B cell (primary cell): ENCODE measurements at regions not wholly inside any gene's neighbourhood (a gene's known extent, or its start where the extent isn't known, plus 50 kb on each side); places are given as distances from the start of the nearest gene placed in this dataset.

Experiments used
- ATAC-seq: fragments of 200-7000 bp; cut with Tn5 transposase; one replicate; pipeline ENCODE4 v1.10.0; 2021; ENCODE audit warnings: low read depth, mild to moderate bottlenecking, moderate number of reproducible peaks, moderate library complexity
- CTCF ChIA-PET: fragments of 350-600 bp; sonication (Branson Sonifier 250); formaldehyde crosslinking; loops from one replicate; lab custom pipeline; 2021; ENCODE audit warnings: antibody characterized with exemption, inconsistent platforms; lab: Charles Lee
- POLR2A ChIA-PET: fragments of 350-600 bp; sonication (Branson Sonifier 250); formaldehyde crosslinking; loops from one replicate; lab custom pipeline; 2021; ENCODE audit warnings: antibody characterized with exemption; lab: Charles Lee
- DNase-seq: peaks from one replicate; pipeline ENCODE4 v3.0.0; 2013
- H2AFZ ChIP-seq: 2 replicates; pipeline ENCODE4 v1.6.1; 2012; ENCODE audit warnings: mild to moderate bottlenecking, low read depth, low read length; ENCODE audit not compliant: insufficient read depth, poor library complexity, severe bottlenecking
- H3K27ac ChIP-seq, 2 donors: 1 replicate in 1 of 2; 2 replicates in 1 of 2; pipeline ENCODE4 v1.5.1; 2012 to 2013; ENCODE audit warnings: low read length in 2 of 2, mild to moderate bottlenecking in 2 of 2, moderate library complexity in 1 of 2
- H3K27me3 ChIP-seq, 4 experiments: fragments of 200-600 bp in 1 of 4; sonication (generic) in 1 of 4; replicated peaks in 1 of 4; 1 replicate in 2 of 4; 2 replicates in 2 of 4; pipeline versions ENCODE4 v1.6.1 to v1.7.0; 2013 to 2016; ENCODE audit warnings: low read length in 3 of 4, mild to moderate bottlenecking in 2 of 4, mixed read lengths in 1 of 4, moderate library complexity in 1 of 4; ENCODE audit not compliant: insufficient read depth in 4 of 4, control insufficient read depth in 3 of 4; ENCODE audit errors: control extremely low read depth in 1 of 4
- H3K36me3 ChIP-seq, 2 experiments: replicated peaks in 1 of 2; 1 replicate in 1 of 2; 2 replicates in 1 of 2; pipeline versions ENCODE4 v1.6.1 to v1.7.1; 2013; ENCODE audit warnings: low read length in 1 of 2; ENCODE audit not compliant: insufficient read depth in 2 of 2, control insufficient read depth in 1 of 2; ENCODE audit errors: control extremely low read depth in 1 of 2, extremely low read depth in 1 of 2
- H3K4me1 ChIP-seq, 2 donors: fragments of 200-600 bp in 1 of 2; sonication (generic) in 1 of 2; 1 replicate in 1 of 2; 2 replicates in 1 of 2; pipeline versions ENCODE4 v1.5.1 to v1.6.1; 2013 to 2017; ENCODE audit warnings: low read length in 2 of 2; ENCODE audit not compliant: control insufficient read depth in 2 of 2, insufficient read depth in 2 of 2
- H3K4me2 ChIP-seq: replicated peaks from 2 replicates; pipeline ENCODE3; 2012; ENCODE audit warnings: mild to moderate bottlenecking, low read depth, low read length; ENCODE audit not compliant: poor library complexity, severe bottlenecking
- H3K4me3 ChIP-seq, 5 experiments: fragments of 200-600 bp in 1 of 5; sonication (generic) in 1 of 5; 1 replicate in 3 of 5; 2 replicates in 2 of 5; pipeline versions ENCODE4 v1.5.1 to v1.7.0; 2011 to 2016; ENCODE audit warnings: low read length in 4 of 5, mild to moderate bottlenecking in 4 of 5, low read depth in 2 of 5, control low read depth in 1 of 5, moderate library complexity in 1 of 5; ENCODE audit not compliant: insufficient read depth in 1 of 5; ENCODE audit errors: control extremely low read depth in 1 of 5, extremely low read depth in 1 of 5
- H3K79me2 ChIP-seq: fragments of 200-600 bp; sonication (generic); one replicate; pipeline ENCODE4 v1.6.0; 2016; ENCODE audit warnings: low read length; ENCODE audit not compliant: control insufficient read depth, insufficient read depth
- H3K9ac ChIP-seq: fragments of 200-600 bp; sonication (generic); 2 replicates; pipeline ENCODE4 v1.6.1; 2017; ENCODE audit warnings: mild to moderate bottlenecking, low read length, moderate library complexity
- H3K9me3 ChIP-seq, 3 donors: one replicate each; pipeline versions ENCODE4 v1.6.1 to v1.7.1; 2013; ENCODE audit warnings: low read length in 2 of 3; ENCODE audit not compliant: control insufficient read depth in 2 of 3, insufficient read depth in 1 of 3; ENCODE audit errors: control extremely low read depth in 1 of 3
- H4K20me1 ChIP-seq: 2 replicates; pipeline ENCODE4 v1.6.0; 2012; ENCODE audit warnings: mild to moderate bottlenecking, low read length; ENCODE audit not compliant: insufficient read depth, control insufficient read depth, poor library complexity, severe bottlenecking
- H3K27ac Mint-ChIP-seq: one replicate; pipeline ENCODE4 v1.8.0; 2021; ENCODE audit warnings: mixed read lengths
- H3K27me3 Mint-ChIP-seq: one replicate; pipeline ENCODE4 v1.8.0; 2021; ENCODE audit warnings: mixed read lengths
- H3K4me1 Mint-ChIP-seq: one replicate; pipeline ENCODE4 v1.8.0; 2021; ENCODE audit warnings: mixed read lengths
- H3K4me3 Mint-ChIP-seq: one replicate; pipeline ENCODE4 v1.8.0; 2021; ENCODE audit warnings: mixed read lengths
- H3K9me3 Mint-ChIP-seq: one replicate; pipeline ENCODE4 v1.8.0; 2022; ENCODE audit warnings: mixed read lengths; ENCODE audit not compliant: insufficient read depth
- EZH2 ChIP-seq: IDR thresholded peaks from 2 replicates; pipeline ENCODE4 v1.6.1; 2012; ENCODE audit warnings: borderline replicate concordance, low read depth, mild to moderate bottlenecking, moderate library complexity, low read length; ENCODE audit not compliant: insufficient read depth, poor library complexity, severe bottlenecking
- WGBS: methylation state at CpG from one replicate; pipeline ENCODE4 v1.1.5; 2013; ENCODE audit warnings: missing lambda C conversion rate; ENCODE audit not compliant: insufficient coverage; 5-methylcytosine and 5-hydroxymethylcytosine counted together
- intact Hi-C: fragments of 100-400 bp; cut with micrococcal nuclease; formaldehyde crosslinking; loops from one replicate; pipeline ENCODE4 v1.10.0; 2022
- TF ChIP-seq, protein P1 (sequence below): fragments of 200-600 bp; IDR thresholded peaks from one replicate; pipeline ENCODE4 v1.8.0; 2022; ENCODE audit warnings: antibody characterized with exemption, mild to moderate bottlenecking

DNA sequence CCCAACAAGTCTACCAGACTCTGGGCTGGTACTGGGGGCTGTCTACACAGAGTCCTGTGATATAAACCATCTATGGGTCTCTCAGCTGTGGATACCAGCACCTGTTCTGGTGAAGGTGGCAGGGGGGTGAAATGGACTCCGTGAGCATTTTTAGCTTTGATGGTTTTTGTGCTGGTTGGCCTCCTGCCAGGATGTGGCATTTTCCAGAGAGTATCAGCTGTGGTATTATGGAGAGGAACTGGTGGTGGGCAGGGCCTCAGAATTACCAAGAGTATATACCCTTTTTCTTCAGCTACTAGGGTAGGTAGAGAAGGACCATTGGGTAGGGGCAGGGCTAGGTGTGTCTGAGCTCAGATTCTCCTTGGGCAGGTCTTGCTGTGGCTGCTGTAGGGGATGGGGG lies 1920.9 kb upstream of the PCDH20 start:
- intact Hi-C loops, result no loop called here
- TF ChIP-seq, protein P1, sequence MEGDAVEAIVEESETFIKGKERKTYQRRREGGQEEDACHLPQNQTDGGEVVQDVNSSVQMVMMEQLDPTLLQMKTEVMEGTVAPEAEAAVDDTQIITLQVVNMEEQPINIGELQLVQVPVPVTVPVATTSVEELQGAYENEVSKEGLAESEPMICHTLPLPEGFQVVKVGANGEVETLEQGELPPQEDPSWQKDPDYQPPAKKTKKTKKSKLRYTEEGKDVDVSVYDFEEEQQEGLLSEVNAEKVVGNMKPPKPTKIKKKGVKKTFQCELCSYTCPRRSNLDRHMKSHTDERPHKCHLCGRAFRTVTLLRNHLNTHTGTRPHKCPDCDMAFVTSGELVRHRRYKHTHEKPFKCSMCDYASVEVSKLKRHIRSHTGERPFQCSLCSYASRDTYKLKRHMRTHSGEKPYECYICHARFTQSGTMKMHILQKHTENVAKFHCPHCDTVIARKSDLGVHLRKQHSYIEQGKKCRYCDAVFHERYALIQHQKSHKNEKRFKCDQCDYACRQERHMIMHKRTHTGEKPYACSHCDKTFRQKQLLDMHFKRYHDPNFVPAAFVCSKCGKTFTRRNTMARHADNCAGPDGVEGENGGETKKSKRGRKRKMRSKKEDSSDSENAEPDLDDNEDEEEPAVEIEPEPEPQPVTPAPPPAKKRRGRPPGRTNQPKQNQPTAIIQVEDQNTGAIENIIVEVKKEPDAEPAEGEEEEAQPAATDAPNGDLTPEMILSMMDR, result no peak
- TF ChIP-seq EZH2, result no peak
- Histone ChIP-seq H2AFZ (no peak overlapping the region), H3K4me1 (no peaks in the 10 kb centered on the region), H4K20me1 (no peaks in the 10 kb centered on the region), H3K36me3 (no peaks in the 10 kb centered on the region), H3K4me2 (no peak overlapping the region), H3K79me2 (no peaks in the 10 kb centered on the region), H3K9ac (no peak overlapping the region), H3K9me3 (peaks cover 0 to 6% (median 0%) of the 10 kb centered on the region in 3 donors), H3K27me3 (no peaks in the 10 kb centered on the region), H3K27ac (no peak overlapping the region), H3K4me3 (no peak overlapping the region)
- ATAC-seq (no peak), DNase-seq (no peak)
- Mint-ChIP-seq H3K27ac (no peak overlapping the region), H3K4me3 (no peak overlapping the region), H3K9me3 (peaks cover 6% of the 10 kb centered on the region), H3K27me3 (no peaks in the 10 kb centered on the region), H3K4me1 (no peaks in the 10 kb centered on the region)
- CTCF ChIA-PET, result no interaction called here
- POLR2A ChIA-PET, result no interaction called here
- WGBS, result 44% methylated on average over 1 of the region's 1 CpG

DNA sequence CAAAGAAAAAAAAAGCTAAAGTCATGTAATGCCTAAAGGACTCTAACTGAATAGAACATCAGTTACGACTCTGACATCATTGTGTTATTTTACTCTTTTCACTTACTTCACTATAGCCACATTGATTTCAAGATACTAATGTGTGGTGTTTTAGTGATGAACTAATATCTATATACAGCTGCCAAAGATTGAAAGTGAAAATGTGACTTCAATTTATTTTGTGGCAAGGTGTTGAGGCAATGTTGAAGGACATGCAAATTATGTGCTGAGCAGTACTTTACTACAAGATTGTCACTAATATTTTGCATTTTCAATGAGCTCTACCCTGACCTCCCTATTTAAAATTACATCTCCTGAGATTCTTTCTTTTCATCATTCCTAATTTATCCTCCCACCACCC lies 1911.9 kb upstream of the PCDH20 start:
- no peak for TF ChIP-seq EZH2
- TF ChIP-seq, protein P1, result no peak
- H3K27ac ChIP-seq, result no peak overlapping the region
- H3K4me2 ChIP-seq, result no peak overlapping the region
- H3K4me3 ChIP-seq, result no peak overlapping the region
- intact Hi-C loops, result no loop called here
- POLR2A ChIA-PET, result no interaction called here
- CTCF ChIA-PET, result no interaction called here
- H3K4me1 Mint-ChIP-seq, result no peaks in the 10 kb centered on the region
- H3K4me1 ChIP-seq, result no peaks in the 10 kb centered on the region
- no peak overlapping the region for H2AFZ ChIP-seq
- H3K36me3 ChIP-seq, result no peaks in the 10 kb centered on the region
- no peak overlapping the region for H3K9ac ChIP-seq
- H3K27ac Mint-ChIP-seq, result no peak overlapping the region
- no peak overlapping the region for H3K4me3 Mint-ChIP-seq
- H3K27me3 ChIP-seq, result no peaks in the 10 kb centered on the region
- H3K79me2 ChIP-seq, result no peaks in the 10 kb centered on the region
- peaks cover 5% of the 10 kb centered on the region for H3K9me3 Mint-ChIP-seq
- H3K27me3 Mint-ChIP-seq, result no peaks in the 10 kb centered on the region
- WGBS, result no CpG with 5 or more reads among the region's 1 CpG
- DNase-seq (no peak), ATAC-seq (no peak)
- no peaks in the 10 kb centered on the region for H4K20me1 ChIP-seq
- H3K9me3 ChIP-seq, result no peaks in the 10 kb centered on the region
